Activated CD4-positive, alpha-beta T cell treated with anti-CD3 and anti-CD28 coated beads, Interleukin-2, Interleukin-4, amounts not matched to agents 100 ng/mL and 50 ng/mL, durations not matched to agents 16 hours and 8 hours (primary cell): ENCODE measurements at regions not wholly inside any gene's neighbourhood (a gene's known extent, or its start where the extent isn't known, plus 50 kb on each side); places are given as distances from the start of the nearest gene placed in this dataset.

Experiments used
- DNase-seq: peaks from one replicate; pipeline ENCODE4 v3.0.0-alpha.2; 2020; ENCODE audit warnings: low spot score

GRCh38 chr18:47758000-47758399, 172.5 kb downstream of the SMAD2 start:
- DNase-seq, result no peak

GRCh38 chr18:47756364-47757016, 174.0 kb downstream of the SMAD2 start:
- peak; percentile 58 for DNase-seq

GRCh38 chr18:47755102-47755456, 175.4 kb downstream of the SMAD2 start:
- DNase-seq, result no peak

GRCh38 chr18:47754311-47755101, 176.0 kb downstream of the SMAD2 start:
- peak; percentile 58 for DNase-seq

- DNase-seq, result no peak
These were observed 177.4 kb downstream of the SMAD2 start for GRCh38 chr18:47752796-47753645.

- no peak for DNase-seq
These were observed 179.5 kb downstream of the SMAD2 start for GRCh38 chr18:47750889-47751423.

- DNase-seq, result no peak
These were observed 180.9 kb downstream of the SMAD2 start for GRCh38 chr18:47749600-47749973.

GRCh38 chr18:47748847-47749599, 181.4 kb downstream of the SMAD2 start:
- DNase-seq, result peak; percentile 78

- DNase-seq, result no peak
These were observed 182.2 kb downstream of the SMAD2 start for GRCh38 chr18:47748093-47748796.

- DNase-seq, result no peak
These were observed 183.1 kb downstream of the SMAD2 start for GRCh38 chr18:47747260-47747795.

GRCh38 chr18:47746615-47747014, 183.8 kb downstream of the SMAD2 start:
- no peak for DNase-seq

GRCh38 chr18:47745227-47745626, 185.2 kb downstream of the SMAD2 start:
- no peak for DNase-seq

- DNase-seq, result no peak
These were observed 192.5 kb downstream of the SMAD2 start for GRCh38 chr18:47737956-47738355.

GRCh38 chr18:47737198-47737830, 193.1 kb downstream of the SMAD2 start:
- no peak for DNase-seq

- DNase-seq, result no peak
These were observed 193.9 kb downstream of the SMAD2 start for GRCh38 chr18:47736376-47737140.

GRCh38 chr18:47735041-47735702, 195.3 kb downstream of the SMAD2 start:
- DNase-seq, result no peak

- DNase-seq, result no peak
These were observed 199.2 kb downstream of the SMAD2 start for GRCh38 chr18:47731276-47731675.

- DNase-seq, result no peak
These were observed 199.7 kb downstream of the SMAD2 start for GRCh38 chr18:47730795-47731194.

GRCh38 chr18:47729356-47729755, 201.1 kb downstream of the SMAD2 start:
- DNase-seq, result no peak
